ENCODE measurements at regions not wholly inside any gene's neighbourhood (a gene's known extent, or its start where the extent isn't known, plus 50 kb on each side); places are given as distances from the start of the nearest gene placed in this dataset.

DNA sequence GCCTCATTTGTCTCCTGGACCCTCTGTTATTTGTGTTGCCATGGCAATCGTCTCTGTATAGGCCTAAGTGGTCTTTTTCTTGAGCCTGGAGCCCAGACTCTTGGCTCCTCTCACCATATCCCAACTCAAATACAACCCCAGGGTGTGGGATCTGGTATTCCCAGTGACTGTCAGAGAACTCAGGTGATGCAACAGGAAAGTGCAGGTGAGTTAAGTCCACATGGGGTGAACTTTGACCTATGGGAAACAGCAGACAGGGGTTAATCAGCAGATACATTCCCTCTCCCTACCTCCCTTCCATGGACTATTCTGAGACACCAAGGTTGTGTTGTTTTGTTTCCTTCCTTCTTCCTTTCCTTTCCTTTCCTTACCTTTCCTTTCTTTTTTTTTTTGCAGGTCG lies 130.9 kb upstream of the RPS6KA3 start:
- no peak for DNase-seq (ENCODE audit: extremely low read depth, low read depth)

DNA sequence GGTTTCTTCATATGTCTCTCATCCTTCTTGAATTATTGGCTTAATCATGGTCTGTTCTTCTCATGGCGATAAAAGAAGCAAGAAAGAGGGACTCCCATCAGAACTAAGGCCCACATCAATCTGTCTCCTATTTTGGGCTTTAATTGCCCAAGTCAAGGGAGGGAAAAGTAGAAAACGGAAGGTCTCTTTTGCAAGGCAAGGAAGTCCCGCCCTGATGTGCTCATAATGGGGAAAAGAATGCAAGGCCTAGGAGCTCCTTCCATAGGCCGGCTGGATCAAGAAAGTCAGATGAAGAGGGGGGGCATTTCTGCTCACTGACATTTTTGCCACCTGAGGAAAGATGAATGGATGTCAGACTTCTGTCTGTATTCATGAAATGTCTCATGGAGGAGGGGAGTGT lies 127.7 kb upstream of the RPS6KA3 start:
- DNase-seq (ENCODE audit: extremely low read depth, low read depth): no peak

DNA sequence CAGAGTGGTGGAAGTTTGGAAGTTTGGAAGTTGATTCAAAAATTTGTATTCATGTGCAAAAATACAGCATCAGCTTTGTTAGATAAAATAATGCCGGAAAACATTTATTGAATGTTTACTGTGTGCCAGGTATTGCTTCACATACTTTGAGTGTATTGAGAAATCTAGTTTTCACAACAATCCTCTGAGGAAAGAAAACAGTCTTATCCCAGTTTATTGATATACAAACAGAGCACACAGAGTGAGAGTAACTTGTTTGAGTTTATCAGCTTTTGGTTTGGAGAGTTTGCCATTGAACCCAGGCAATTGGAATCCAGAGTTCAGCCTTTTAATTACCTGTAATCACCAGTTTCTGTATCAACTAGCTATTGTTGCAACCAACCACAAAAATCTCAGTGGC lies 127.2 kb upstream of the RPS6KA3 start:
- no peak for DNase-seq (ENCODE audit: extremely low read depth, low read depth)

GRCh38 chrX:20388594-20388993 lies 121.9 kb upstream of the RPS6KA3 start:
- no peak for DNase-seq (ENCODE audit: extremely low read depth, low read depth)

DNA sequence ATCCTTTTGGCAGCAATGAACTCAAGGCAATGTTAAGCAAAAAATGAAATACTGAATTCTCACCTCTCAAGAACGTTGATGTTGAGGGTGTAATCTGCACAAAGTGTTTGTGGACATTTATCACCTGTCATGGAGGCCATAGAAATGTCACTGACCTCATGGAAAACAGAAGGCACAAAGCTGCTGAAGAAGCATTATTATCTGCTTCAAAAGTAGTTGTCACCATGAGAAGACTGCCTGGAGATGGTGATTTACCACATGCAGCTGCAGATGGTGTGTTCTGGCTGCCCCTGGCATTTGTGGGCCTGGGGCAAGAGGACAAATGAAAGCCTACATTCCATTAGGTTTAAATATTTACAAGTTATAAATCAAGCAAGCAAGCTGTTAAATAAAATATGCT lies 116.8 kb upstream of the RPS6KA3 start:
- no peak for DNase-seq (ENCODE audit: extremely low read depth, low read depth)

DNA sequence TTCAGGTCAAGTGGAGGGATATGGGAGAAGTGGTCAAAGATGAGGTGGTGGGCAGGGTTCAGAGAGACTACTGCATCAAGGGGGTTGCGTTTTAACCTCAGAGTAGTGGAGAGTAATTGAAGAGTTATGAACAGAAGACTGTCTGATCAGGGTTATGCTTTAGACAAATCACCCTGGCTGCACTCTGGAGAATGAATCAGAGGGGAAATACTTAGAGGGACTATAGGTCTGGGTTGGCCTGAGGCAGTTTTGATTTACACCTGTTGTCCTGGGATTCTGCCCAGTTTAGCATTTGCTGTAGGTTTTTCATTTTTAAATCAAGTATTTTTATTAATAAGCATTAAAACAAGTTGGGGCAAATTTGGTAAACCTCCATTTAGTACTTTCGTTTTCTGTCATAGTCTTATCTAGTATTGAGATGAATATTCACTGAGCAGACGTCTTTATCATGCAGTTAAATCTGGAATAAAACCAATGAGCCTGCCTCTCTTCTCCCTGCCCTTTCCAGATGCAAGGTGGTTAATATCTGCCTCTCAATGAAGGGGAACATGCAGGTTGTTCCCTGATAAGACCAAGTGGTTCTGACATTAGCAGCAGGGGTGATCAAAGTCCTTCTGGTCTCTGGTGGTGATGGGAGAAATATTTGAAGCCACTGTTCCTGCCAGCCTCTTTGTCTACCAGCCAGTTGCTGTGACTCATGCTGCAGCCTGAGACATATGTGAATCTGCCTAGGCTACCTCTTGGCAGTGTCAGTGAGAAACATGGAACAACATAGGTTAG lies 116.0 kb upstream of the RPS6KA3 start:
- DNase-seq (ENCODE audit: extremely low read depth, low read depth): no peak

- no peak for DNase-seq (ENCODE audit: extremely low read depth, low read depth)
These were observed 115.4 kb upstream of the RPS6KA3 start for GRCh38 chrX:20382082-20382481.

DNA sequence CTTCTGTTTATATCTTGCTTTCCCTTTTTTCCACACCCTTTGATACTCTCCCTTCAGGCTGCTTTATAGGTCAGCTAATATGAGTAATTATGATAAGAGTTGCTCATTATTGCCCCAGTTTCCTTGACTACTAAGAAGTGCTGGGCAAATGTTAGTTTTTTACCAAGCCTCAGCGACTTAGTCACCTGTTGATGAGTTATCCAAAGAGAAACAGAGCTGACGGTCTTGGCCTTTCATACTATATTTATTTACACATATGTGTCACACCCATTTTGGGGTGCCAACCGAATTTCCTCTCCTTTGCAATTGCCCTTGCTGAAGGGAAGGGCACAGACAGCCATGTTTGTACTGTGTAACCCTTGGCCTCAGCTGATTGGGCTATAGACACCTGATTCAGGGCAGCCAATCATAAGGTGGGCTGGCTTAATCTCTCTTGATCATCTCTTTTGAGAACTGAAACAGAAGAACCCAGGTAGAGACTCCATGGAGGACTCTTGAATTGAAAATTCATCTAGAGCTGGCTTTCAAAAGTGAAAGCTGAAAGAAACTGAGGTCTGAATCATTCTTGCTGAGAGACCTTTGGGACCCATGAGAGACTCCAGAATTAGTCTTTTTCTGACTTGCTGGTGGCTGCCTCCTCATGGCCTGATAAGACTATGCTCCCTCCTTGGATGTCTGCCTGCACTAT lies 111.7 kb upstream of the RPS6KA3 start:
- no peak for DNase-seq (ENCODE audit: extremely low read depth, low read depth)

DNA sequence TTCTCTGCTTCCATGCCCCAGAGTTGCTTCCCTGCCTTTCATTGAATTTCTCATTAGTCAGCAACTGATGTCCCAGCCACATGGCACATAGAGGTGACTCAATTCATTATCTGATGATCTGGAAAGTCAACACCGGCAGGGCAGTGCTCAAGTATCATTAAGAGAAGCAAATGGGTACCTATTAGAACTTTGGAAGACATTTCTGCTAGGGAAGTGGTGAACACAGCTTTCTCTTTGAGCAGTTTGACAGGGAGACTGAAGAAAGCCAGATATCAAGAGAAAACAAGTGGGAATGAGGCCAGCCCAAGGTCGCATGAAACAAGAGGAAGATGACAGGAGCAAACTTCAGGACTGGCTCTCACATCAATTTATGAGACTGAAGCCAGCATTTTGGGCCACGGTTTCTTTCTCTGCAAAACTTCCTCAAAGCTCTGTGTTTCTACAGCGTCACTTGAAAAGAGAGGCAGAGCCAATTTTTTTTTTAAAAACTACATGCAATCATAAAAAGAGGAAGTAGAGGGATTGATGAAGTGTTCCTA lies 108.3 kb upstream of the RPS6KA3 start:
- no peak for DNase-seq (ENCODE audit: extremely low read depth, low read depth)

DNA sequence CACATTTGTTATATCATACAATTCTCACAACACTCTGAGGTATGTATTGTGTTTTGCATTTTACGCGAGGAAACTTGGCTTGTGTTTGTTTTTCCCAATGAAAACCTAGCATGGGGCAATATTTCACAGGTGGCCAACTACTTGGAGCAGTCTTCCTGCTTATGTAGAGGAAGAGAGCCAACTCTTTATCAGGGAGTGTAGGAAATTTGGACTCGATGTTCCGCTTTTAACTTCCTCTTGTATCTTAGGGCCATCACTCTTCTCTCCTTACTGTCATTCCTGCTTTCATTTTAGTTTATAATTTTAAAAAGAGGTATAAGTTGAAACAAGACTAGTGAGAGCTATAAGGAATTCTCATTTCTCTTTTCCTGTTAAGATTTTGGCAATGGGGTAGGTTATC lies 107.7 kb upstream of the RPS6KA3 start:
- DNase-seq (ENCODE audit: extremely low read depth, low read depth): no peak

DNA sequence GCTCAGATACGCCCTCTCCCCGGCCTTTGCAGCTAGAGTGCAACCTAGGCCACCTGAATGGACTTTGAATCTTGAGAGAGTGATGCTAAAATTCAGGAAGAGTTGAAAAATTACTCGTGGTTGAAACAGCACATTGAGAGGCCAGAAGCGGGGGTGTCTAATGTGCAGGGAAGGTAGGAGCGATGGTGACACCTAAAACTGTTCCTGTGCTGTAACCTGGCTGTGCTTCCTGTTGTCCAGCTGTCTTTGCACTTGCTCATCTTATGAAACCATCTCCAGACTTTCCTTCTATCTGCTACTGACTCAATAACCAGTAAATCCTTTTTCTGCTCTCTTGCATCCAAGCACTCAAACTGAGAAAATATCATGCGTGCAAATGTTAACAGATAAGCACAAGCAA lies 106.4 kb upstream of the RPS6KA3 start:
- no peak for DNase-seq (ENCODE audit: extremely low read depth, low read depth)

DNA sequence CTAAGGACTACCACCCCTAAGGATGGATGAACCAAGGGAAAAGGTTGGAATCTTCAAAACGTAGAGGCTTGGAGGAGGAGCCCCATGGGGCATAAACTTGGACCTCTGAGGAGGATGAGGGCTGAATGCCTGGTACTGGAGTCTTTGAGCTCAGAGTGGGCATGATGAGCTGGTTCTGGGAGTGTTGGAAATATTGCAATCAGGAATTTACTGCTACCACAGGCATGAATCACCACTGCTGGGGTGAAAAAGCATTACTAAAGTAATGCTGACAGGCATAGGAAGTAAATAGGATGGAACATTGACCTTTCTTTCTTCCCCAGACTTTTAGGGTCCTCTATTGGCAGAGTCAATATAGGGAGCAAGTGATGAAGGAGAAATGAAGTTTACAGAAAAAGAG lies 105.8 kb upstream of the RPS6KA3 start:
- no peak for DNase-seq (ENCODE audit: extremely low read depth, low read depth)

- no peak for DNase-seq (ENCODE audit: extremely low read depth, low read depth)
These were observed 102.8 kb upstream of the RPS6KA3 start for GRCh38 chrX:20369468-20369867.

GRCh38 chrX:20364238-20364637 lies 97.5 kb upstream of the RPS6KA3 start:
- no peak for DNase-seq (ENCODE audit: extremely low read depth, low read depth)

GRCh38 chrX:20363275-20363674 lies 96.6 kb upstream of the RPS6KA3 start:
- no peak for DNase-seq (ENCODE audit: extremely low read depth, low read depth)

GRCh38 chrX:20362268-20363267 lies 95.9 kb upstream of the RPS6KA3 start:
- DNase-seq (ENCODE audit: extremely low read depth, low read depth): no peak

GRCh38 chrX:20361890-20362262 lies 95.2 kb upstream of the RPS6KA3 start:
- DNase-seq (ENCODE audit: extremely low read depth, low read depth): no peak

GRCh38 chrX:20361081-20361889 lies 94.6 kb upstream of the RPS6KA3 start:
- no peak for DNase-seq (ENCODE audit: extremely low read depth, low read depth)

GRCh38 chrX:20355187-20355586 lies 88.5 kb upstream of the RPS6KA3 start:
- DNase-seq (ENCODE audit: extremely low read depth, low read depth): no peak

GRCh38 chrX:20354505-20354904 lies 87.8 kb upstream of the RPS6KA3 start:
- DNase-seq (ENCODE audit: extremely low read depth, low read depth): no peak
